ENCODE measurements at regions not wholly inside any gene's neighbourhood (a gene's known extent, or its start where the extent isn't known, plus 50 kb on each side); places are given as distances from the start of the nearest gene placed in this dataset.

GRCh38 chr3:22476976-22477375 lies 726.0 kb upstream of the ZNF385D start:
- TF ChIP-seq TAF1 (IDR thresholded peaks at IDR 0.05; ENCODE audit: borderline replicate concordance, insufficient read depth, low read length) (no peak), POLR2AphosphoS5 (IDR thresholded peaks at IDR 0.05; ENCODE audit: low read depth, low read length) (no peak), SIN3A (IDR thresholded peaks at IDR 0.05; ENCODE audit: borderline replicate concordance, insufficient read depth, low read length) (no peak), FOXP2 (optimal IDR thresholded peaks at IDR 0.05; ENCODE audit: borderline replicate concordance, extremely low read depth, extremely low read length, insufficient read depth) (no peak)
- TF ChIP-seq, protein P1, sequence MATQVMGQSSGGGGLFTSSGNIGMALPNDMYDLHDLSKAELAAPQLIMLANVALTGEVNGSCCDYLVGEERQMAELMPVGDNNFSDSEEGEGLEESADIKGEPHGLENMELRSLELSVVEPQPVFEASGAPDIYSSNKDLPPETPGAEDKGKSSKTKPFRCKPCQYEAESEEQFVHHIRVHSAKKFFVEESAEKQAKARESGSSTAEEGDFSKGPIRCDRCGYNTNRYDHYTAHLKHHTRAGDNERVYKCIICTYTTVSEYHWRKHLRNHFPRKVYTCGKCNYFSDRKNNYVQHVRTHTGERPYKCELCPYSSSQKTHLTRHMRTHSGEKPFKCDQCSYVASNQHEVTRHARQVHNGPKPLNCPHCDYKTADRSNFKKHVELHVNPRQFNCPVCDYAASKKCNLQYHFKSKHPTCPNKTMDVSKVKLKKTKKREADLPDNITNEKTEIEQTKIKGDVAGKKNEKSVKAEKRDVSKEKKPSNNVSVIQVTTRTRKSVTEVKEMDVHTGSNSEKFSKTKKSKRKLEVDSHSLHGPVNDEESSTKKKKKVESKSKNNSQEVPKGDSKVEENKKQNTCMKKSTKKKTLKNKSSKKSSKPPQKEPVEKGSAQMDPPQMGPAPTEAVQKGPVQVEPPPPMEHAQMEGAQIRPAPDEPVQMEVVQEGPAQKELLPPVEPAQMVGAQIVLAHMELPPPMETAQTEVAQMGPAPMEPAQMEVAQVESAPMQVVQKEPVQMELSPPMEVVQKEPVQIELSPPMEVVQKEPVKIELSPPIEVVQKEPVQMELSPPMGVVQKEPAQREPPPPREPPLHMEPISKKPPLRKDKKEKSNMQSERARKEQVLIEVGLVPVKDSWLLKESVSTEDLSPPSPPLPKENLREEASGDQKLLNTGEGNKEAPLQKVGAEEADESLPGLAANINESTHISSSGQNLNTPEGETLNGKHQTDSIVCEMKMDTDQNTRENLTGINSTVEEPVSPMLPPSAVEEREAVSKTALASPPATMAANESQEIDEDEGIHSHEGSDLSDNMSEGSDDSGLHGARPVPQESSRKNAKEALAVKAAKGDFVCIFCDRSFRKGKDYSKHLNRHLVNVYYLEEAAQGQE (IDR thresholded peaks at IDR 0.05; ENCODE audit: insufficient read depth in 1 of 2, low read depth in 2 of 2, low read length in 2 of 2) = no peak

DNA sequence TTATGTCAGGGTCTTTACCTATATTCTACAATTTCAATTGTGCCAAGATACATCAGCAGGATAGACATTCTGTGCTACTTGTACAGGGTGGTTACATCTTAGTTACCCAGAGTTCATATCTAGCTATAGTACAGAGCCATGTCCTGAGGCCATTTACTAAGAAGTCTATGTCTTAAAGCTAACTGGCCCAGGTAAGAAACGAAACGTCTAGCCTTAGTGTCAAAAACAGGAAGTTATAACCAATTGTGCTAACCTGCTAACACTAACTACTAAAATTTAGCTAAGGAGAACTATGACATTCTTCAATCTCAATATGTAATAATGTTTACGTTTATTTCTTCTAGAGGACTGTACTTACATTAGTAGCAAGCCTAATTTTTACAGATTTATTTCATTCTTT lies 717.2 kb upstream of the UBE2E2 start:
- TF ChIP-seq, protein P1 (IDR thresholded peaks at IDR 0.05; ENCODE audit: insufficient read depth in 1 of 2, low read depth in 2 of 2, low read length in 2 of 2) = no peak
- TF ChIP-seq TAF1 (IDR thresholded peaks at IDR 0.05; ENCODE audit: borderline replicate concordance, insufficient read depth, low read length) = no peak
- TF ChIP-seq SIN3A (IDR thresholded peaks at IDR 0.05; ENCODE audit: borderline replicate concordance, insufficient read depth, low read length) = no peak
- TF ChIP-seq FOXP2 (optimal IDR thresholded peaks at IDR 0.05; ENCODE audit: borderline replicate concordance, extremely low read depth, extremely low read length, insufficient read depth) = no peak
- no peak for TF ChIP-seq POLR2AphosphoS5 (IDR thresholded peaks at IDR 0.05; ENCODE audit: low read depth, low read length)

- TF ChIP-seq TAF1 (IDR thresholded peaks at IDR 0.05; ENCODE audit: borderline replicate concordance, insufficient read depth, low read length) (no peak), FOXP2 (optimal IDR thresholded peaks at IDR 0.05; ENCODE audit: borderline replicate concordance, extremely low read depth, extremely low read length, insufficient read depth) (no peak), POLR2AphosphoS5 (IDR thresholded peaks at IDR 0.05; ENCODE audit: low read depth, low read length) (no peak)
- TF ChIP-seq, protein P1 (IDR thresholded peaks at IDR 0.05; ENCODE audit: insufficient read depth in 1 of 2, low read depth in 2 of 2, low read length in 2 of 2) = no peak
Measured at GRCh38 chr3:22490747-22491146, 712.4 kb upstream of the UBE2E2 start.

DNA sequence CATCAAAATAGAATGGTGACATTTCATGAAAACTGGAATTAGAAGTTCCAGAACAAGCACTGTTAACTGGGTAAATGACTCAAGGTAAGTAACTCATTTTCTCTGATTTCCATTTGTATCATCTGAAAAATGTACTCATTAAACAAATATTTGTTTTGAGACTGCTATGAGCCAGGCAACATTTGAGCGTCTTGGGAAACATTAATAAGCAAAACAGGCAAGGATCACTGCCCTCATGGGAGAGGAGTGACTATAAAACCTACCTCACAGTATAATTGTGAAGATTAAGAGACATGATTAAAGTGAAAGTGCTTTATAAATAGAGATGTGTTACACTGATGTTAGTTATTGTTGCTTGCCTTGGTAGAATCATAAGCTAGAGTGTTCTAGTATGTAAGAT lies 711.8 kb upstream of the UBE2E2 start:
- no peak for TF ChIP-seq FOXP2 (optimal IDR thresholded peaks at IDR 0.05; ENCODE audit: borderline replicate concordance, extremely low read depth, extremely low read length, insufficient read depth)
- no peak for TF ChIP-seq TAF1 (IDR thresholded peaks at IDR 0.05; ENCODE audit: borderline replicate concordance, insufficient read depth, low read length)
- TF ChIP-seq, protein P1 (IDR thresholded peaks at IDR 0.05; ENCODE audit: insufficient read depth in 1 of 2, low read depth in 2 of 2, low read length in 2 of 2) = no peak
- TF ChIP-seq SIN3A (IDR thresholded peaks at IDR 0.05; ENCODE audit: borderline replicate concordance, insufficient read depth, low read length) = no peak
- TF ChIP-seq POLR2AphosphoS5 (IDR thresholded peaks at IDR 0.05; ENCODE audit: low read depth, low read length) = no peak

GRCh38 chr3:22492342-22492741 lies 710.8 kb upstream of the UBE2E2 start:
- TF ChIP-seq, protein P1 (IDR thresholded peaks at IDR 0.05; ENCODE audit: insufficient read depth in 1 of 2, low read depth in 2 of 2, low read length in 2 of 2) = no peak
- TF ChIP-seq POLR2AphosphoS5 (IDR thresholded peaks at IDR 0.05; ENCODE audit: low read depth, low read length) (no peak), TAF1 (IDR thresholded peaks at IDR 0.05; ENCODE audit: borderline replicate concordance, insufficient read depth, low read length) (no peak), SIN3A (IDR thresholded peaks at IDR 0.05; ENCODE audit: borderline replicate concordance, insufficient read depth, low read length) (no peak), FOXP2 (optimal IDR thresholded peaks at IDR 0.05; ENCODE audit: borderline replicate concordance, extremely low read depth, extremely low read length, insufficient read depth) (no peak)
